ENCODE measurements at regions not wholly inside any gene's neighbourhood (a gene's known extent, or its start where the extent isn't known, plus 50 kb on each side); places are given as distances from the start of the nearest gene placed in this dataset.

DNA sequence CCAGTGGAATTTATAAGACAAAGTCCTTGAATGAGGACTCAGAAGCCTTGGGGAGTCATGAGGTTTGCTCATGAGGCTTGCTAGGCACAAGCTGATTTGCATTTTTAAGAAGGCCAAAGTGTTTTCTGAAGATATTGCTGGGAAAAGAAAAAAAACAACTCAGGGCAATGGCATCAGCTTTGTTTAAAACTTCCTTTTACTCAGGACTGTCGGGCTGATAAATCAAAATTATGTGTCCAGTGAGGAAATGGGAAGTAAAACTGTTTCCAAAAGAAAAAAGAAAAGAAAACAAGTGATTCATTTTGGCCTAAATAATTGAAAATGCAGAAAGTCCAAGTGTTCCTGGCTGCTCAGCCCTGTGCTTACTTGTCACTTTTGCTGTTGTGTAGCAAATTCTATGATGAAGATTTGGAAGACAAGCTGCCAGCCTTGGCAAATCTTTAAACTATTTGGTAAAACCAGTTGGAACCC, 282.4 kb downstream of the HLX start:
- no peaks in the 10 kb centered on the region for H3K27me3 ChIP-seq (ENCODE audit: insufficient read depth, low read length)
- Mint-ChIP-seq H3K9me3 (ENCODE audit: unreplicated experiment) (no peaks in the 10 kb centered on the region), H3K36me3 (ENCODE audit: low read depth, unreplicated experiment) (no peaks in the 10 kb centered on the region), H3K4me1 (ENCODE audit: low read depth, unreplicated experiment) (peaks cover 17% of the 10 kb centered on the region), H3K27ac (ENCODE audit: unreplicated experiment) (no peak overlapping the region), H3K4me3 (ENCODE audit: unreplicated experiment) (no peak overlapping the region), H3K27me3 (ENCODE audit: low read depth, unreplicated experiment) (no peaks in the 10 kb centered on the region)
- no peaks in the 10 kb centered on the region for H3K36me3 ChIP-seq (ENCODE audit: insufficient read depth, low read length)
- H3K9ac ChIP-seq (ENCODE audit: low read length), result no peak overlapping the region
- H3K27ac ChIP-seq (ENCODE audit: low read depth, low read length), result no peak overlapping the region
- H3K4me1 ChIP-seq (ENCODE audit: insufficient read depth, low read length), result no peaks in the 10 kb centered on the region
- no peak overlapping the region for H2AFZ ChIP-seq (ENCODE audit: low read depth, low read length)
- no peaks in the 10 kb centered on the region for H3K9me3 ChIP-seq (ENCODE audit: insufficient read depth, low read depth, low read length)
- H4K20me1 ChIP-seq (ENCODE audit: insufficient read depth, low read length), result no peaks in the 10 kb centered on the region
- no peak for DNase-seq (ENCODE audit: low read depth)
- no peak for TF ChIP-seq EZH2 (IDR thresholded peaks at IDR 0.05; ENCODE audit: insufficient read depth, low read length)
- TF ChIP-seq, protein P1, sequence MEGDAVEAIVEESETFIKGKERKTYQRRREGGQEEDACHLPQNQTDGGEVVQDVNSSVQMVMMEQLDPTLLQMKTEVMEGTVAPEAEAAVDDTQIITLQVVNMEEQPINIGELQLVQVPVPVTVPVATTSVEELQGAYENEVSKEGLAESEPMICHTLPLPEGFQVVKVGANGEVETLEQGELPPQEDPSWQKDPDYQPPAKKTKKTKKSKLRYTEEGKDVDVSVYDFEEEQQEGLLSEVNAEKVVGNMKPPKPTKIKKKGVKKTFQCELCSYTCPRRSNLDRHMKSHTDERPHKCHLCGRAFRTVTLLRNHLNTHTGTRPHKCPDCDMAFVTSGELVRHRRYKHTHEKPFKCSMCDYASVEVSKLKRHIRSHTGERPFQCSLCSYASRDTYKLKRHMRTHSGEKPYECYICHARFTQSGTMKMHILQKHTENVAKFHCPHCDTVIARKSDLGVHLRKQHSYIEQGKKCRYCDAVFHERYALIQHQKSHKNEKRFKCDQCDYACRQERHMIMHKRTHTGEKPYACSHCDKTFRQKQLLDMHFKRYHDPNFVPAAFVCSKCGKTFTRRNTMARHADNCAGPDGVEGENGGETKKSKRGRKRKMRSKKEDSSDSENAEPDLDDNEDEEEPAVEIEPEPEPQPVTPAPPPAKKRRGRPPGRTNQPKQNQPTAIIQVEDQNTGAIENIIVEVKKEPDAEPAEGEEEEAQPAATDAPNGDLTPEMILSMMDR (IDR thresholded peaks at IDR 0.05; ENCODE audit: insufficient read depth, low read depth, low read length), result no peak
- no peaks in the 10 kb centered on the region for H3K79me2 ChIP-seq (ENCODE audit: insufficient read depth, low read length)
- no peak overlapping the region for H3K4me3 ChIP-seq (ENCODE audit: insufficient read depth, low read depth, low read length)
- no peak for FAIRE-seq
- H3K4me2 ChIP-seq (ENCODE audit: low read length), result no peak overlapping the region

DNA sequence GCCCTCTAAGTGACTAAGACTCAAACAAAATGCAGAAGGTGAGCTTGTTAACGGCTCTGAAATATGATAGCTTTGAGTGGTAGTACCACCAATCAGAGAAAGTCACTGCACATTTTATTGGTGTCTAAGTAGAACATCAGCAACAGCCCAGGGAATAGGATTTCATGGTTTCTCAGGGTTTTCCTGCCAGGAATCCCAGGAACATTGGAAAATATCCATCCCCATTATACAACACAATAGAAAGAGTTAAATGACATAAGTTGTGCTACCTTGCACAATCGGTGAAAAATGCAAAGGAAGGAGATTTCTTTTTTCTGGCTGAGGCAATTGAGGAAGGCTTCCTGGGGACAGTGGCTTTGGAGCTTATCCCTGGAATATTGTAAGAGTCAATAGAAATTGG, 283.1 kb downstream of the HLX start:
- FAIRE-seq, result no peak
- Histone ChIP-seq H3K9me3 (ENCODE audit: insufficient read depth, low read depth, low read length) (no peaks in the 10 kb centered on the region), H2AFZ (ENCODE audit: low read depth, low read length) (no peak overlapping the region), H3K9ac (ENCODE audit: low read length) (no peak overlapping the region), H4K20me1 (ENCODE audit: insufficient read depth, low read length) (no peaks in the 10 kb centered on the region), H3K36me3 (ENCODE audit: insufficient read depth, low read length) (no peaks in the 10 kb centered on the region), H3K4me2 (ENCODE audit: low read length) (no peak overlapping the region), H3K27ac (ENCODE audit: low read depth, low read length) (no peak overlapping the region), H3K4me3 (ENCODE audit: insufficient read depth, low read depth, low read length) (no peak overlapping the region), H3K79me2 (ENCODE audit: insufficient read depth, low read length) (no peaks in the 10 kb centered on the region), H3K4me1 (ENCODE audit: insufficient read depth, low read length) (no peaks in the 10 kb centered on the region), H3K27me3 (ENCODE audit: insufficient read depth, low read length) (no peaks in the 10 kb centered on the region)
- H3K36me3 Mint-ChIP-seq (ENCODE audit: low read depth, unreplicated experiment), result no peaks in the 10 kb centered on the region
- peaks cover 17% of the 10 kb centered on the region for H3K4me1 Mint-ChIP-seq (ENCODE audit: low read depth, unreplicated experiment)
- no peaks in the 10 kb centered on the region for H3K27me3 Mint-ChIP-seq (ENCODE audit: low read depth, unreplicated experiment)
- no peaks in the 10 kb centered on the region for H3K9me3 Mint-ChIP-seq (ENCODE audit: unreplicated experiment)
- no peak overlapping the region for H3K27ac Mint-ChIP-seq (ENCODE audit: unreplicated experiment)
- no peak overlapping the region for H3K4me3 Mint-ChIP-seq (ENCODE audit: unreplicated experiment)
- no peak for DNase-seq (ENCODE audit: low read depth)
- no peak for TF ChIP-seq EZH2 (IDR thresholded peaks at IDR 0.05; ENCODE audit: insufficient read depth, low read length)
- TF ChIP-seq, protein P1 (IDR thresholded peaks at IDR 0.05; ENCODE audit: insufficient read depth, low read depth, low read length), result no peak

- Mint-ChIP-seq H3K4me1 (ENCODE audit: low read depth, unreplicated experiment) (peaks cover 17% of the 10 kb centered on the region), H3K27ac (ENCODE audit: unreplicated experiment) (no peak overlapping the region), H3K9me3 (ENCODE audit: unreplicated experiment) (peaks cover 2% of the 10 kb centered on the region), H3K4me3 (ENCODE audit: unreplicated experiment) (no peak overlapping the region), H3K36me3 (ENCODE audit: low read depth, unreplicated experiment) (no peaks in the 10 kb centered on the region), H3K27me3 (ENCODE audit: low read depth, unreplicated experiment) (no peaks in the 10 kb centered on the region)
- Histone ChIP-seq H3K4me1 (ENCODE audit: insufficient read depth, low read length) (no peaks in the 10 kb centered on the region), H3K36me3 (ENCODE audit: insufficient read depth, low read length) (no peaks in the 10 kb centered on the region), H3K9me3 (ENCODE audit: insufficient read depth, low read depth, low read length) (no peaks in the 10 kb centered on the region), H3K79me2 (ENCODE audit: insufficient read depth, low read length) (no peaks in the 10 kb centered on the region), H3K9ac (ENCODE audit: low read length) (no peak overlapping the region), H3K27me3 (ENCODE audit: insufficient read depth, low read length) (no peaks in the 10 kb centered on the region), H3K27ac (ENCODE audit: low read depth, low read length) (no peak overlapping the region), H4K20me1 (ENCODE audit: insufficient read depth, low read length) (no peaks in the 10 kb centered on the region), H2AFZ (ENCODE audit: low read depth, low read length) (no peak overlapping the region), H3K4me2 (ENCODE audit: low read length) (no peak overlapping the region), H3K4me3 (ENCODE audit: insufficient read depth, low read depth, low read length) (no peak overlapping the region)
- TF ChIP-seq, protein P1 (IDR thresholded peaks at IDR 0.05; ENCODE audit: insufficient read depth, low read depth, low read length), result no peak
- TF ChIP-seq EZH2 (IDR thresholded peaks at IDR 0.05; ENCODE audit: insufficient read depth, low read length), result no peak
- DNase-seq (ENCODE audit: low read depth) (no peak), FAIRE-seq (no peak)
Measured at GRCh38 chr1:221162939-221163338, 283.7 kb downstream of the HLX start.

Measured in astrocyte (in vitro differentiated cells and primary cell).